GM18508 (cell line): ENCODE measurements at regions not wholly inside any gene's neighbourhood (a gene's known extent, or its start where the extent isn't known, plus 50 kb on each side); places are given as distances from the start of the nearest gene placed in this dataset.

Experiments
- ATAC-seq: cut with Tn5 transposase; IDR thresholded peaks from one replicate; pipeline ENCODE4 v1.9.1; 2021; ENCODE audit warnings: moderate number of reproducible peaks; ENCODE audit not compliant: insufficient read depth, unreplicated experiment

DNA sequence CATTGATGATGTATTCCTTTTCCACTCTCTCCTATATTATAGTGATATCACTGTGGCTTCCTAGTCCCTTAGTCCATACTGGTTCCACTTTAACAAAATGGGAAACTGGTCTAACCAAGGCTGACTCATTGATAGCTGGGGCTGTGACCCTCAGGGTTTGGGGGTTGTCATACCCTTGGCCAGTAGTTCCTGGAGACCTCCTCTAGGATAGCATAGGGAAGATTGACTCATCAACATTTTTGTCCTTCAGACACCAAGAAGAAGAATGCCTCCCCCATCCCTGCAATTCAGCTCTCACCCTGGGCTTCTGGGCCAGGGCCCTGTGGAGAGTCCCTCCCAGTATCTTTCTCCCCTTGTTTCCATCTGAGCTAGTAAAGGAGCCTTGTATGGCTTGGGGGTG lies 68.8 kb upstream of the PRPS1 start:
- ATAC-seq, result no peak

DNA sequence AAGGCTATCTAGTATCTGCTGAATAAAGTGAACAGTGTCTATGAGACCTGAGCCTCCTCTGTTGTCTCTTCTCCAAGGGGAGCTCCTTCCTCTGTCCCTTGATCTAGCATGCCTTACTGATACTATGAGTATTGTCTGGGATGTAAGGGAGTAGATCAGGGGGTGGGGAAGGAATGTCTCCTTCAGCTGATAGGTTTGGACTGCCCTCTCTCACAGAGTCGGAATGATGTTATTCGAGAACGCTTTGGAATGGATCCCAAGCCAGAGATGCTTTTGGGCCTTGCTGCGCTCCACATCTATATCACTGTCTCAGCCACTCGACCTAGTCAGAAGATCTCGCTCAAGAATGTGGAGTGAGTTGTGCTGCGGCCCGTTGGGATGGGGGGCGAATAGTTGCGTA lies 68.3 kb upstream of the PRPS1 start:
- ATAC-seq, result no peak

DNA sequence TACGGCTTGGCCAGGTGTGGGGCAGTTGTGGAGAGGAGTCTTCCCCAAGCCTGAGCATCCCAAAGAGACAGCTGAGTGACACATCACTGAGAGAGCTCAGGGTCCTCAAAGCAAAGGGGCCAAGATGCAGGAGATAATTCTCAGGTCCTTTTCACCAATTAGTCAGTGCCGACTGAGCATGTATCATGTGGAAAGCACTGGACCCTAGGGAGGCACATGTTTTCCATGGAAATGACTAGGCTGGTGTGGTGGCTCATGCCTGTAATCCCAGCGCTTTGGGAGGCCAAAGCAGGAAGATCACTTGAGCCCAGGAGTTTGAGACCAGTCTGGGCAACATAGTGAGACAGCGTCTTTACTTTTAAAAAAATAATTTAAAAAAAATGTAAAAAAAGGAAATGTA lies 67.3 kb upstream of the PRPS1 start:
- ATAC-seq, result no peak

DNA sequence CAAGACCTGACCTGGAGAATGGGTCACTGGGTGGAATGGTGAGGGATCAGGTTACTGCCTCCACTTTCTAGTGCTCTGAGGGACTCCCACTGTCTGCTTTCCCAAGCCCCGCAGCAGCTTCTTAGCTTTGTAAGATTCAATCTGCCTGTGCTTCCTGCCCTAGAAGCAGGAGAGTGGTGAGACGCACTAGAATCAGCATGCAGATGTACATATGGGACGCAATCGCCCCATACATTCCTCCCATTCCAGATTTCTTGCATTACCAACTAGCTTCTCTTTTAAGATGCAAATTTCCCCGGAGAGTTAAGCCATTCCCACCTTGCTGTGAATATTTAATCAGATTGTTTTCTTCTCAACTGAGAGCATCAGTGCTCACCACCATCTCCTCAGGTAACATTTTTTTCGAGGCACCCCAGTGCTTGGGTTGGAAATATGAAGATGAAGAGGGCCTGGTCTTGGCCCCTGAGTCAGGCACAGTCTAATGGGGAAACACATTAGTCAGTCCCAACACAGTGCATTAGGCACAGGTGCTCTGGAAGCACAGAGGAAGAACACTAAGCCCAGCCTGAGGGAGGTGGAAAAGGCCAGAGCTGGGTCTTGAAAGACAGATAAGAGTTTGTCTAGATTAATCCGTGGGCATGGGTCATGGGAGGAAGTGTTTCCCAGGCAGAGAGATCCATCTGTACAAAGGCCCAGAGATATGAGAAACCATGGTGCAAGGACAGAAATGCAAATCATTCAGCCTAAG lies 66.7 kb upstream of the PRPS1 start:
- no peak for ATAC-seq

DNA sequence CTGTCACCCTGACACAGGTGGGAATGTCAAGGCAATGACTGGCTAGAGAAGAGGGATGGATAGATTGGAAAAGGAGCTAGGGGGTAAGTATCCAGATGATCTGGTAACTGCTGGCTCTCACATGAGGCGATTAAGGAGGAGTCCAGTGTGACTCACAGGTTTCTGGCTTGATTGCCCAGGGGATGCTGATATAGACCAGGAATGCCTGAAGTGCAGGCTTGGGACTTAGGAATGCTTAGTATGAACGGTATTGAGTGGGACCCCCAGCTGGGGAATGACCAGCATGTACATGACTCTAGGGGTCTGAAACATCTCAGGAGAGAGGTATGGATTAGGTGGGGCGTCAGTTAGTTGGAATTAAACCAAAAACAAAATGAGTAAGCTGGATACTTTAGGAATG lies 65.8 kb upstream of the PRPS1 start:
- ATAC-seq, result no peak

DNA sequence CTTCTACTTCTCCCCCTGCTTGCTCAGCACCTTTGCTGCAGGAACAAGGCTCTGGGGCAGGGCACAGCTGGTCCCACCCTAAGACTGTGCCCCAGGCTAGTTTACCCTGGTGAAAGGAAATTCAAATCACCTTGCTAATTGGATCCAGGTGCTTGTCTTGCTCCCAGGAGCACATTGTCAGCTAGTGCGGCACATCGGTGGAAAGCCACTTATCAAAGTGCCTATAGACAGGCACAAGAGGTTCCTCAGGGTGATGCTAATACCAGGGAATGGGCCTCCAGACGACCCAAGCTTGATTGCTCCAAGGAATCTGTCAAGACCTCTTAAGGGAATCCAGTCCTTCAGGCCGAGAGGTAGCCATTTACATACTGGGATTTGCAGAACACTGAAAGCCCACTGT lies 64.5 kb upstream of the PRPS1 start:
- no peak for ATAC-seq

DNA sequence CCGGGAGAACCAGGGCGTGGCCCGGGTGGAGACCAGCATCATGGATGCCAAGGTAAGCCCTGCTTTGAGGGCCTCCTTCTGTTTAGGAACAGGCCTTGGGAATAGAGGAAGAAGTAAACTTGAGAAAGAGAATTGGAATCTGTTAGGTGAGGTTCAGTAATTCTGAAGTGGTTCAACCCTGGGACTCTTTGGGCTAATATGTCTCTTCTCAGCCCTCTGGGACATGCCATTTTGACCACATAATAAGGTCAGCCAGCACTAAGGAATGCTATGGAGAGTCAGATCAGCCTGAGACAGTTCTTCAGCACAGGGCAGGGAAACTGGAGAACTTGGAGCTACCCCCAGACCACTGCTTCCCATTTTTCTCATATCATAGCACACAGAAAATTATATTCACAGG lies 63.3 kb upstream of the PRPS1 start:
- no peak for ATAC-seq

DNA sequence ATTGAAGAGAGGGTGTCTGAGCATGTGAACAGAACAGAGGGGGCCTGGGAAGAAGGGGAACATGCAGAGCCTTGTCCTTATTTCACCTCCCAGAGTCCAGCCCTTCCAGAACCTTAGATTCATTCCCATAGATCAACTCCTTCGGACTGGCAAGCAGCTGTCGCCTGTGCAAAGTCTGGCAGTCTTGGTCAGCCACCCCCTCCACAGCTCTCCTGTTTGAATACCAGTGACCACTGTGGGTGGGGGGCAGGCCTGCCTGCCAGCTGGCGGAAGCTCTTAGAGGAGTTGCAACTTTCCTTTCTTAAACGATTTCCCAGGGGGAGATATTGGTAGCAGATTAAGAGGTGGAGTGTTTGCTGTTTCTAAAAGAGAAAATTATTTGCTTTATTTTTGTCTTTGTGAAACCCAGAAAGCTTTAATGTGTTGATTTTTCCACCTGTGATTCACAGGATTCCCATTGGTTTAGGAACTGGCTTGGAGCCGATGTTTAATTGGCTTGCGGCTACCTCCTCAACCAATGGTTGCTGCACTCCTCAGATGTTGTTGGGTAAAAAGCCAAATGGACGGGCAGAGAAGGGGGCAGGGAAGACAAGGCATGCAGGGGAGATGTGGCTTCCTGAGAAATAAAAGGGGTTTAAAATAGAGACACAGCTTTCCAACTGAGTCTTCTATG lies 62.2 kb upstream of the PRPS1 start:
- no peak for ATAC-seq

DNA sequence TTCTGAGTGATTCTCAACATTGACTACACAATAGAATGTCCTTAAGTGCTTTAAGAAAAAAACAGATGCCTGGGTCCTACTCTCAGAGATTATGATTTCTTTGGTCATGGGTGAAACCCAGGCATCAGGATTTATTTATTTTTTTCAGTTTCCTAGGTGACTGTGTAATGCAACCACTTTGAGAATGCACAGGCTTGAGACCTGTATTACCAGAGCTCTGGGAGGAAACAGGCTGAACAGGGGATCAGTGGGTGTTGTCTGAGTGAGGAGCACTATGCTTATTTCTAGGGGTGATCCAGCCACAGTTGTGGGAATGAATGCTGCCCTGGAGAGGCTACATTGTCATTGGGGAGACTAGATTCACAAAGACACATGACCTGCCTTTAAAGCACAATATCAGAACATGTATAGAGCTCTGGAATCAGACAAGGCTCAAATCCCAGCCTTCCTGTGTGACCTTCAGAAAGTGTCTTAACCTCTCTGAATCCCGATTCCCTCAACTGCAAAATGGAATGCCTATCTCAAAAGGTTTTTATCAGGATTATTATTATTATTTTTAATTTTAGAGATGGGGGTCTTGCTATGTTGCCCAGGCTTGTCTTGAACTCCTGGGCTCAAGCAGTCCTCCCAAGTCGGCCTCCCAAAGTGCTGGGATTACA lies 61.6 kb upstream of the PRPS1 start:
- ATAC-seq, result no peak

DNA sequence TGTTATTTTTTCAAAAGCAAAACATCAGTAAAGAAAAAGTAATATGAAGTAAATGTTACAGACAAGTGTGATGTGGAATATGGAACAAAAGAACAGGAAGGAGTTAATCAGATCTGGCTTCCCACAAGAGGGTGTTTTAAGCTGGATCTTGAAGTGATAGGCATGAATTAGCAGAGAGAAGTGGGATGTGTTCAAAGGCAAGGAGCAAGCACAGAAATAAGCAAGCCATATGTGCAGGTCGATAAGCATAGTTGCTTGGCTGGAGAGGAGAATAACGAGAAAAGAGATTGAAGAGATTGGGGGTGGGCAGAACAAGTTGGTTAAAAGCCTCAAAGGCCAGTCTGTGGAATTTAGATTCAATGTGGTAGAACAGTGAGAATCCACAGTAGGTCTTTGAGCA lies 60.9 kb upstream of the PRPS1 start:
- ATAC-seq, result no peak

DNA sequence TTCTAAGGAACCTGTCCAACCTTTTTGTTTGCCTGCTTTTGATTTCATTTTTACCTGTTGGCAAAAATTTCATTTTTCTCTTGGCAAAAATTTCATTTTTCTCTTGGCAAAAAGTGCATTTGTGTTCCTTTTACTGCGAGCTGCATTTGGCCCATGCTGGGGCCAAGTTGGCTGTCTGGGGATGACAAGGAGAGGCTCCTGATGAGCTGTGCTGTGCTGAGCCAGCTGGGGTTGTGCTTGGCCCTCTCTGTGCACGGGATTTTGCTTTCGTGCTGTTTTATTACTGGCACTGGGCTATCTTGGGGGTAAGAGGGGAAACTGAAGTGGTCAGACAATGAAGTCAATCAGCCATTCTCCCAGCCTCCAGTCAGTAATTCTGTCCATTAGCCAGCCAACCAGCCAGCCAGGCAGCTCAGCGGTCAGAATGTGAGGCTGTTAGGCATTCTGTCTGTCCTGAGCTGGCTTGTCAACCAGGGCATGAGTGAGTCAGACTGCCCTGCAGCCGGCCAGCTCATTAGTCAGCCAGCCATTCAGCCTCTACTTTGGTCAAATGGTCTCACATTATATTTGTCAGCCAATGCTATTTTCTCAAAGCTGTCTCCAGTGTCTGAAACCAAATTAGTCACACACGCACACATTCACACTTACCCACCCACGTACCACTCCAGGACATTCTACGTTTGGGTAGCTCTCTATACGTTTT lies 56.9 kb upstream of the PRPS1 start:
- no peak for ATAC-seq

DNA sequence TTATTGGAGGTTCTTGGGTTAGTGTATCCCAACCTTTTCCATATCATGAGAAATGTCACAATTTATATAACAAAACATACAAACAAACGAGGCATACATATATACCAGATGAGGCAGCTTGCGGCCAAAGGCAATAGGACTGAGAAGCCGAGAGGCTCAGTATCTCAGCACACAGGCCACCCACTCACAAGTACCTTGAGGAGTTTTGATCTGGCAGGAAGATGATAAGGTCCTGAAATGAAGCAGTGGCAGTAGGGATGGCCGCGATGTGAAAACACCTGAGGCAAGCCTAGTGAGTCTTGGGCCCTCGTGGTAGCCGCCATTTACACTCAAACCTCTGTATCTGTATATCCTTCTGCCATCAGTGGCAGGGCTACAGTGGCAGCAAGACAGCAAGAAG lies 55.3 kb upstream of the PRPS1 start:
- ATAC-seq, result no peak

DNA sequence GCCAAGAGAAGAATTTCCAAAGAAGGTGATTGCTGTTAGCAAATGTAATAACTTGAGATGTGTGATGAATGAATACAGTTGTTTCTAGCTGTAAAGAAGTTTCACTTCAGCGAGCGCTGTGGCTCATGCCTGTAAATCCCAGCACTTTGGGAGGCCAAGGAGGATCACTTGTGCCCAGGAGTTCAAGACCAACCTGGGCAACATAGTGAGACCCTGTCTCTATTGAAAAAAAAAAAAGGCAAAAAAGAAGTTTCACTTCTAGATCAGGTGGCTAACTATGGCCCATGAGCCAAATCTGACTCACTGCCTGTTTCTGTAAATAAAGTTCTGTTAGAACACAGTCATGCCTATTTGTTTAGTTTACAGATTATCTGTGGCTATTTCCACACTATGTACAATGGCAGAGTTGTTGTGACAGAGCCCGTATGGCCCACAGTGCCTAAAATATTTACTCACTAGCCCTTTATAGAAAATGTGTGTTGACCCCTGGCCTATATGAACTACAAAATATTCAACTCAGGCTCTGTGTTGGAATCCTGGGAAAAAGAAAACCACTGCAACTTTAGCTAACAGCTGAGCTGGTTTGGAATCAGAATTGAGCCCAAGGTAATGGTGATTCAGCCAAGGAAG lies 54.1 kb upstream of the PRPS1 start:
- ATAC-seq, result no peak

DNA sequence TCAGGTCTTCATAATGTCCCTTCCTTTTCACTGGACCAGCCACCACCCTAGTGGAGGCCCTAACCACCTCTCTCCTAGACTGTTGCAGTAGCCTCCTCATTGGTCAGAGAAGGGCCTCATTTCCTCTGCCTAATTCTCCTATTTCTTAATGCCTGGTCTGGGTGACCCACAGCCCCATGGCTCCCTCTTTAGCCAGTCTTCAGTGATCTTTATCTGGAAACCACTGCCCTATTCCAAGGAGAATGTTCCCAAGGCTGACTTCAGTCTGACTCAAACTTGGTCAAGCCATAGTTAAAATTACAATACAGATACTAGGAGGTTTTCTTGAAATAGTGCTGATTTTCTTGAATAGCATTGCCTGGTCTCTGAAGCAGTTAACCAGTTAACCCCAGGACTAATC lies 53.6 kb upstream of the PRPS1 start:
- no peak for ATAC-seq

DNA sequence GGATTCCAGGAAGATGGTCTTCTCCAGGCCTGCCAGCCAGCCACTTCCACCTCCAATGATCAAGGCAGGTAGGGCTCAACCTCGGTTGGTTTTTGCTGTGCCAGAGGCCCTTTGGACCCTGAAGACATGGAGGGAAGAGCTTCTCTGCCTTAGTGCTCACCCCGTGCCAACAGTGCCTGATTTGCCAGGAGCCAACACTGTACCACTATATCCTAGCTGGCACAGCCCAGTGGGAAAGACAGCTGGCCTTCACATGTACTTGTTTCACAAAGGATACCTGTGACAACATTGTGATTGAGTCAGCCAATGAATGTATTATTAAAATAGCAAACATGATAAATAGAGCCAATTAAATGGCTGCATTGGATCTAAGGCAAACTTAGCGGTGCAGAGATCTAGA lies 51.9 kb upstream of the PRPS1 start:
- no peak for ATAC-seq

DNA sequence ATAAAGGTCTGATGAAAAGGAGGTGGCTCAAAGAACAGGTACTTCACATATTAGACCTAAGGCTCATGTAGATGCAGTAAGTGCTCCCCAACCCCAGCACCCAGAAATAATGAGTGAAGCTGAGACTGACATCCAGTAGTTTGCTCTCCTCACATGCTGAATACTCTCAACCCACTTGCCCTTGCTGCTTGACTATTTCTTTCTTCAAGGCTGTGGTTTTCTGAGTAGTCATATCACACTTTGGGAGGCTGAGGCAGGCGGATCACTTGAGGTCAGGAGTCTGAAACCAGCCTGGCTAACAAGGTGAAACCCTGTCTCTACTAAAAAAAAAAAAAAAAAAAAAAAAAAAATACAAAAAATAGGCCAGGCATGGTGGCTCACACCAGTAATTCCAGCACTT lies 51.5 kb upstream of the PRPS1 start:
- ATAC-seq, result peak; percentile 66

DNA sequence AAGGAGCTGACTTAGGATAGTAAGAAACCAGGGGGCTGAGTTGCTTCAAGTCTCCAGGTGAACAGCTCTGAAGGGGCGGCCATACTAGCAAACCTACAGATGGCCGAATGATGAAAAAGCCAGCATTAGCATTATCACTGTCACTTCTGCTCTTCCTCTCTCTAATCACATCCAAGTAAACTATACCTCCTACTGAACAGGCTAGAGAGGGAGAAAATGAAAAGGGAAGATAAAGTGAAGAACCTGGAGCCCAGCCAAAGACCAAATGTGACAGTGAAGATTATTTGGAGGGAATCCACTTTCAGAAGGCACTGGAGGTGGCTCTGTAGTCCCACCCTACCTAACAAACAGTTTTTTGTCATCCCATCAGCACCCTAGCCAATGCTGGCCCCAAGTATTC lies 50.4 kb upstream of the PRPS1 start:
- ATAC-seq, result no peak
